T-helper 1 cell treated with Interleukin-12 subunit alpha and Interleukin-12 subunit beta and Interleukin-4 antibody, amounts not matched to agents 30 ng/mL and 1 ng/mL, for 36 hours (primary cell): ENCODE measurements at regions not wholly inside any gene's neighbourhood (a gene's known extent, or its start where the extent isn't known, plus 50 kb on each side); places are given as distances from the start of the nearest gene placed in this dataset.
"Not testable (repeated sequence)": the region's sequence is repeated elsewhere in the genome, so short reads cannot be mapped to it uniquely, and the experiment has no call there.

Source experiments
- intact Hi-C: fragments of 100-400 bp; cut with micrococcal nuclease; formaldehyde crosslinking; loops from one replicate; pipeline ENCODE4 v1.15.1; 2024

- intact Hi-C loops = no loop called here
Measured at GRCh38 chr10:62585211-62585775, 211.1 kb downstream of the ZNF365 start.

- intact Hi-C loops = no loop called here
Measured at GRCh38 chr10:62587011-62587410, 212.8 kb downstream of the ZNF365 start.

DNA sequence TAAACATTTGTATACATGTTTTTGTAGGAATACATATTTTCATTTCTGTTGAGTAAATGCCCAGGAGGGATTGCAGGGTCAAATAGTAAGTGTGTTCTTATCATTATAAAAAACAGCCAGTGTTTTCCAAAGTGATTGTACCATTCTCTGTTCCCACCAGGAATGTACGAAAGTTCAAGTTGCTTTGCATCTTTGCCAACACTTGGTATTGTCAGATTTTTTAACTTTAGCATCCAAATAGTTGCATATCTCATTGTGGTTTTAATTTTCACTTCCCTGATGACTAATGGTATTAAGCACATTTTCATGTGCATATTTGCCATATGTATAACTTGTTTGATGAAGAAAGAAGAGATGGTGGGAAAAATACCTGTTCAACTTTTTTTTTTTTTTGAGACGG is 213.9 kb downstream of the ZNF365 start:
- intact Hi-C loops = no loop called here

DNA sequence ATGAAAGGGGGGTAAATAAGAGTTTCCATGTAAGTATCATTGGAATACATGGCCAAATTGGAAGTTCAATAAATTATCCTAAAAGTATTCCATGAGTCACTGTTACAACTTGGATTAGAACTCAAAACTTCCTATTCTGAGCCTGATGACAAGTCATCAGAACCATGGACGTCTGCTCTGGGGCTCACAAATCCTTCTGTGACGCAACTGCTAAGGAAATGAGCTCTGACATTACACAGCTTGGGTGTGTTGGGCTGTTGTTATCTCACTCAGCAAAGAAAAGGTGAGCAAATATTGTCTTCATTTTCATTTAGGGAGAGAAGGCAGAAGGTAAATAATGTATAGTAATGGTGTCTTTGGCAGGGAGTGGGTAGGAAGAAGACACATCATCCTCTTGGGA is 214.8 kb upstream of the ADO start:
- intact Hi-C loops = loop anchor here (5.0 kb wide), 1 partner anchor 97 kb away; no protein-coding TSS in a partner anchor

DNA sequence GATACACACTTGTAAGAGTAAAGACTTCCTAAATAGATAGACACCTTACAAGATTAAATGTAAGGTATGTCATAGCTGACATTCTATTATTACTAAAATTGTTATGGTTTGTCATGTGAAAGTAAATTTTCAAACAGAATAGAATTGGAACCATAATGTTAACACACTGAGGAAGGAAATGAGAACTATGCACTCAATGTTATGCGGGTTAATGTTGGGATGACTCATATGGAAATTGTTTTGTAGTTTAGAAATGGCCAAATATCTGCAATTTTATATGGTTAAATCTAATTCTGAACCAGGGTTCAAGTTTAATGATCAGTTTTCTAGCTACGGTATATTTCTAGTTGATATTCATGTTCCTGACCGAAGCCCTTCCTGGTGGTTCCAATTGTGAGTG is 214.2 kb upstream of the ADO start:
- intact Hi-C loops = loop anchor here (5.0 kb wide), 1 partner anchor 98 kb away; no protein-coding TSS in a partner anchor

- intact Hi-C loops = loop anchor here (1.0 to 5.0 kb wide), 6 partner anchors 102 to 1126 kb away; no protein-coding TSS in a partner anchor
Measured at GRCh38 chr10:62594093-62594520, 210.4 kb upstream of the ADO start.

GRCh38 chr10:62597226-62597625 is 207.3 kb upstream of the ADO start:
- intact Hi-C loops = no loop called here

GRCh38 chr10:62599161-62599560 is 205.4 kb upstream of the ADO start:
- intact Hi-C loops = no loop called here

DNA sequence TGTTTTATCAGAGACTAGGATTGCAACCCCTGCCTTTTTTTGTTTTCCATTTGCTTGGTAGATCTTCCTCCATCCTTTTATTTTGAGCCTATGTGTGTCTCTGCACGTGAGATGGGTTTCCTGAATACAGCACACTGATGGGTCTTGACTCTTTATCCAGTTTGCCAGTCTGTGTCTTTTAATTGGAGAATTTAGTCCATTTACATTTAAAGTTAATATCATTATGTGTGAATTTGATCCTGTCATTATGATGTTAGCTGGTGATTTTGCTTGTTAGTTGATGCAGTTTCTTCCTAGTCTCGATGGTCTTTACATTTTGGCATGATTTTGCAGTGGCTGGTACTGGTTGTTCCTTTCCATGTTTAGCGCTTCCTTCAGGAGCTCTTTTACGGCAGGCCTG is 198.0 kb upstream of the ADO start:
- intact Hi-C loops = not testable (repeated sequence)

GRCh38 chr10:62608189-62608875 is 196.2 kb upstream of the ADO start:
- intact Hi-C loops = not testable (repeated sequence)

DNA sequence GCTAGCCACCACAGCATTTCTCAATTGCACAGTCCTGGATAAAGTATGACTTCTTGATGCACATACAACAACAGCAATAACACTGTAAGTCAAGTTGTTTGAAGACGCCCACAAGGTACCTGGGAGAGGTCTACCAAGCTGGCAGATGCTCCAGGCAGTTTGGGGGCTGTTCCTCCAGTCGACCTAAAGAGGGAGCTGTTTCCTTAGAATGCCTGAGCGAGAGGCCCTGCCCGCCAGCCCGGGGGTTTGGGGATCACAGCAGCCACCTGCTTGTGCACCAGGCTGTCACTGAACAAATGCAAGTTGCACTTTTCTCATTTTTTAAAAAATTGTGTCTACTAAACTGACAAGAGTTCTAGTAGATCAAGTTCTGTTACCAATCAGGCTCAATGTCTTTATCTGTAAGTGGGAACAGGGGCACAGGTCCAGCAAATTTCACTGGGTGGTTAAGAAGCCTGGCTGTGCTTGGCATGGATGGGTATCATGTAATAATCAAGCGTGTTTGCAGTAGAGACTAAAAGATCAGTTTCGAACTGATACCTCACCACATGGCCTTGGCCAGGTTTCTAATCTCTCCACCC is 193.8 kb upstream of the ADO start:
- intact Hi-C loops = loop anchor here (1.0 to 10.0 kb wide), 10 partner anchors 26 to 1107 kb away; partner anchors contain the start of genes ADO and NRBF2

DNA sequence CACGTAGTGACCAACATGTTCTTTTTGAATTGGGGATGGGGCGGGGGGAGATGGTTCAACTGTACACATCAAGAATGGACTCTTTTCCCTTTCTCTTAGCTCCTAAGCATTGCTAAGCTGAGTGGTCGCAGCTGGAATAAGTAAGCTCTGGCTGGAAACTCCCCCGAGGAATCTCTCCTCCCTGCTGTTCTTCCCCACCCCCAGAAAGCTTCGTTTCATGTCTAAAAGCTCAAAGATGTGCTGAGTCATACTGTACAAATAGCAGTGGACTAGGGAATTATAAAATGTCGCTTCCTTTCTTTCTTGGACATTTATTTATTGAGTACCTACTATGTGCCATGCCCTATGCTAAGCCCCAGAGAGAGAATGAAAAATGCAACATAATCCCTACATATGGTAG is 191.1 kb upstream of the ADO start:
- intact Hi-C loops = loop anchor here (5.0 to 10.0 kb wide), 2 partner anchors 381 to 1104 kb away; no protein-coding TSS in a partner anchor

DNA sequence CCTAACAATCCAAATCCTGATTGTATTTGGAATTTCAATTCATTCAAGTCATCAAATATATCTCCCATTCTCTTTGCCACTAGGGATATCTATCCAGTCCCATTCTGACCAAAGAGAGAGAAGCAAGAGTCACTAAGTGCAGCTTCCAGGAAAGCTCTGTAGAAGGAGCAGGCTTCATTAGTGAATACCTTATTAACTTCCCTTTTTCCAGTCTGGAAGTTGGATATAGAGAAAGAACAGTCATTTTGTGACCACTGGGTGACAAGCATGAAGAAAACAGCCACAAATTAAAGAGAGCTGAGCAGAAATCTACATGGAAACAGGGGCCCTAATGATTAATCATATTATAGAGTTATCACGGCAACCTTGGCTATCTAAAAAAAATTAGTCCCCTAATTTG is 190.7 kb upstream of the ADO start:
- intact Hi-C loops = loop anchor here (5.0 to 10.0 kb wide), 2 partner anchors 381 to 1103 kb away; no protein-coding TSS in a partner anchor

DNA sequence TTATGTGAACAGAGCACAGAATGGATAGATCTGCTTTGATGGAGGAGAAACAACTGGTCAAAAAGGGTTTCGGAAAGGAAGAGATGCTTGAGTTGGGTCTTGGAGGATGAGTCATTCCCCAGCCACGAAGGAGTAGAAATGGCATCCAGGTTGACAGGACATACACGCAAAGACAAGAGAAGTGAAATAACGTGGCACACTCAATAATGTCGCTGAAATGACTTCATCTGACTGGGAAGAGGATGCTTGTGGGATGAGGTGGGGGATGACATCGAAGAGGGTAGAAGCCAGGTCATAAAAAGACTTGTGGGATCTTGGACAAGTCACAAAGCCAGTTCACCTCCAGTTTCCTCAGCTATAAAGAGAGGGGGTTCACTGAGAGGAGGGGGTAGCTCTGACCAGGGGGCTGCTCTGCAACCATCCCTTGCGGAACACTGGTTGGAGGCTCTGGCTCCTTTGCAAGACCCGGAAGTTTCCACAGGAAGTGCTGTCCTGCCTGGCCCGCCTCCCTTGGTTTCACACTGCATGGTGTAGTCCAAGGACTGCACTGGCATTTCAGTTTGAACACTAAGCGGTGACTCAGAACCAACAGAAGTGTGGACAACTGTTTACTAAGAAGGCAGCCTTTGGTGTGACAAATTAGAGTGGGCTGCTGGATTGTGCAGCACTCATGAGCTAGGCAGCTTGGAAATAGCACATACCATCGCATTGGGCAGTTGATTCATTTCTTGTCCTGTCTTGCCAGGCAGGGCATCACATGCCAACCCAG is 189.9 kb upstream of the ADO start:
- intact Hi-C loops = loop anchor here (5.0 to 10.0 kb wide), 2 partner anchors 380 to 1103 kb away; no protein-coding TSS in a partner anchor

DNA sequence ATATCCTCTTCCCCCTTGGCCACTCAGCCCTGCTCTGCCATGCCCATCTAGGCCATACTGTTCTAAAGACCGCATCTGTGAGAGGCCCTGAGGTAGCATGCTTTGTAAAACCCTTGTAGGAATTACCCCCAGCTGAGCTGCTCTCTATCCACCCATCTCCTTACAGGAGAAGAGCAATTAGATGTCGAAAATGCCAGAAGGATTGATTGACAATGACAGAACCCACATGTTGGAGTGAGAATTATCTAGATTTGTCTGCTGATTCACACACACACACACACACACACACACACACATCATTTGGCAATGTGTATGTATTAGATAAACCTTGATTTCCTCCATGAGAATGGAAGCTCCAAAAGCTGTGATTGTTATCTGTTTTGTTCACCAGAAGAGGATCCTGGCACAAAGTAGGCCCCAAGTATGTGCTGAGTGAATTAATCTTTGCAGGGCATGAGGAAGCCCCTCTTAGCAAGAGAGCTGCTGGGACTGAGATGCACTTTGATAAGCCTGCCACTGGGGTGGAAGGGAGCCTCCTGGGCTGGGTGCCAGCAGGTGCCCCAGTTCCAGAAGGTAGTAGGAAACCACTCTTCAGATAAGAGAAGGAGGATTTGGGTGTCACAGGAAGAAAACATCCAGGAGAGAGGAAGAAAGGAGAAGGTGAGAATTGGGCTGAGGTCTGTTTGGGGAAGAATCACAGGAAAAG is 187.5 kb upstream of the ADO start:
- intact Hi-C loops = loop anchor here (10.0 kb wide), 1 partner anchor 378 kb away; no protein-coding TSS in a partner anchor

DNA sequence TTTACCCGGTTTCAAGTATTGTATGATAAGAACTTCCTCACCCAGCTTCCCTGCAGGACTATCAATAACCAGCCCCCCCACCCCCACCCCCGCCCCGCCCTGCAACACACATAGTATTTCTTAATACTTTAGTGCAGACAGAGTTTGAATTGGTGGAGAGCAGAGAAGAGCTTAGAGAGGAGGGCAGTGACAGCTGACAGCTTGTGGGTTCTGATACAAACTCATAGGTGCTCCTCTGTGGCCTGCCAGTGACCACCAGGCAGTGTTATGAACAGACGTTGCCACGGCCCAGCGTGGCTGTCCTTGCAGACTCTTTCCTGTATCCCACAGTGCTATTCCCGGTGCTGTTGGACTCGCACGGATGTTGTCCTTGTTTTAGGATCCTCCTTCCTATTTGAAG is 186.9 kb upstream of the ADO start:
- intact Hi-C loops = loop anchor here (10.0 kb wide), 1 partner anchor 377 kb away; no protein-coding TSS in a partner anchor

GRCh38 chr10:62618054-62618453 is 186.5 kb upstream of the ADO start:
- intact Hi-C loops = loop anchor here (10.0 kb wide), 1 partner anchor 377 kb away; no protein-coding TSS in a partner anchor

DNA sequence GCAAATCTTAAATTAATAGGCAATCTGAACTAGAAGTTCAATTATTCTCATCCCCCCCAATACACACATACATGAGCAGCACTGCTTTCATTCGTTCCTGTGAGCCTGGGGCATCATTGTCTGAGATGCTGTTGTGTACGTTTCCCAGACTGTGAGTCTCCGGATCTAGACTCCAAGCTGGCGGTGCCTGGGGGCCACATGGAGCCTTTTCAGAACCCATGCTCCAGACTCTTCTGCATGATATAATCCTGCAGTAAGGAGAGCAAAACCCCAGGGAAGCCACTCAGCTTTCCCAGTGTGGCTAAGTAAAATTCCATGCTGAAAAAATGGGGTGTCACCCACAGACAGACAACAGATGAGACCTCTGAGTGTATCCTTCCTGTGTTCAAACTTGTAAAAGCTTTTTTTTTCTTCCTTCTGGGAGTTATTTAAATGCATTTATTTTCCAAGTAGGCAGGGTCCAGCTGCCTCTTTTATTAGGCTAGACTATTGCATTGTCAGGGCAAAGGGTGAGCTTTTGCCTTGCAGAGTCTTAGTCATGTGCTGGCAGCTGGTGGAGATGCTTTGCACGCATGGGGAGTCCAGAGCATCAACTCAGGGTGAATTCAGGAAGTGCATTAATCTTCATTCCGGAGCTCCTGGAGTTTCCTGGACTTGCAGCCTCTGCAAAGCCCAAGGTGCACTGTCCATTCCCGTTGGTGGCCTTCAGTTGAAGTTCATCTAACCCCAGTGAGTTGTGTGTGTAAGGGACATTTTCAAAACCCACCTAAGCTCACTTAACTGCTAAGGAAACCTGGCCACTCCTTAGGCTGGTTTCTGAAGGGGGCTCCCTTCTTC is 185.7 kb upstream of the ADO start:
- intact Hi-C loops = loop anchor here (10.0 kb wide), 1 partner anchor 376 kb away; no protein-coding TSS in a partner anchor

- intact Hi-C loops = loop anchor here (10.0 kb wide), 1 partner anchor 375 kb away; no protein-coding TSS in a partner anchor
Measured at GRCh38 chr10:62619413-62619738, 185.1 kb upstream of the ADO start.

- intact Hi-C loops = no loop called here
Measured at GRCh38 chr10:62620491-62620890, 184.0 kb upstream of the ADO start.
